H1 (cell line): ENCODE measurements at regions not wholly inside any gene's neighbourhood (a gene's known extent, or its start where the extent isn't known, plus 50 kb on each side); places are given as distances from the start of the nearest gene placed in this dataset.

Source experiments
- CBX5 ChIP-seq: fragments of 300-800, 300-1000 bp; sonication (generic); IDR thresholded peaks from 2 replicates; pipeline ENCODE4 v1.7.1; 2016; ENCODE audit warnings: antibody characterized with exemption, low read length, low read depth
- CTCF ChIP-seq, 3 experiments: IDR thresholded peaks; 1 replicate in 2 of 3; 2 replicates in 1 of 3; pipeline versions ENCODE4 v1.5.1 to v1.6.1; 2011; ENCODE audit warnings: low read length in 3 of 3, mild to moderate bottlenecking in 3 of 3, inconsistent platforms in 2 of 3, low read depth in 1 of 3, moderate library complexity in 1 of 3; ENCODE audit not compliant: insufficient read depth in 1 of 3; ENCODE audit errors: control extremely low read depth in 1 of 3
- EZH2 ChIP-seq: fragments of 200-600 bp; sonication (generic); IDR thresholded peaks from 2 replicates; pipeline ENCODE4 v1.7.1; 2012; ENCODE audit warnings: low read depth, mild to moderate bottlenecking, moderate library complexity, low read length, inconsistent platforms; ENCODE audit not compliant: severe bottlenecking
- PHF8 ChIP-seq: fragments of 200-600 bp; sonication (generic); conservative IDR thresholded peaks from 2 replicates; pipeline ENCODE4 v1.7.1; 2012; ENCODE audit warnings: low read depth, mild to moderate bottlenecking, inconsistent platforms, low read length, moderate library complexity
- POLR2A ChIP-seq, 2 experiments: IDR thresholded peaks; 1 replicate in 1 of 2; 2 replicates in 1 of 2; pipeline ENCODE4 v1.6.1; 2011; ENCODE audit warnings: low read depth in 2 of 2, low read length in 2 of 2, mild to moderate bottlenecking in 2 of 2; ENCODE audit errors: control extremely low read depth in 1 of 2
- RFX5 ChIP-seq: IDR thresholded peaks from 2 replicates; pipeline ENCODE4 v1.6.1; 2011; ENCODE audit warnings: low read depth, low read length, improper control_type of control experiment, borderline replicate concordance
- SUZ12 ChIP-seq: fragments of 200-600 bp; sonication (generic); IDR thresholded peaks from 2 replicates; pipeline ENCODE4 v1.6.1; 2012; ENCODE audit warnings: mild to moderate bottlenecking, inconsistent platforms, low read length, moderate library complexity, mixed read lengths
- TAF1 ChIP-seq: IDR thresholded peaks from 2 replicates; pipeline ENCODE4 v1.6.1; 2011; ENCODE audit warnings: mild to moderate bottlenecking, low read depth, low read length

DNA sequence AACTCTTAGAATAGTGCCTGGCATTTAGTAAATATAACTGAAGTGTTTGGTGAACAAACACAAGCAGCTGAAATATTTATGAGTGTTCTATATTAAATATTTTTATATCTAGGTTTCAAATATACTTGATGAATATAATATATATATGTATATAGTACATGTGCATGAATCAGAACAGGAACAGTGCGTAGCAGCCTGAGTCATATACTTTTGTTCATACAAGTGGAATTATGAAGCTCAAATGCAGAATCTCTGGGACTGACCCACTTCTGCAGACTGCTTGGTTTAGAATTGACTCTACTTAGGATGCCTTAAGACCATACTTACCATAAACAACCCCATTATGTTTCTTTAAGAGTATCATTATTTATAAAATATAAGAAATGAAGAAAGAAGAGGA, 997.8 kb upstream of the RAG2 start:
- TF ChIP-seq SUZ12, result no peak
- TF ChIP-seq TAF1, result no peak
- TF ChIP-seq CTCF (IDR thresholded peaks at IDR 0.05; ENCODE audit: control extremely low read depth in 1 of 3, insufficient read depth in 1 of 3, low read depth in 1 of 3, low read length in 3 of 3), result no peak
- no peak for TF ChIP-seq POLR2A (IDR thresholded peaks at IDR 0.05; ENCODE audit: control extremely low read depth in 1 of 2, low read depth in 2 of 2, low read length in 2 of 2)
- TF ChIP-seq PHF8, result no peak
- no peak for TF ChIP-seq CBX5
- no peak for TF ChIP-seq RFX5
- no peak for TF ChIP-seq EZH2
